GM21526 (cell line): ENCODE measurements at regions not wholly inside any gene's neighbourhood (a gene's known extent, or its start where the extent isn't known, plus 50 kb on each side); places are given as distances from the start of the nearest gene placed in this dataset.

ENCODE experiments used
- ATAC-seq: cut with Tn5 transposase; IDR thresholded peaks from one replicate; pipeline ENCODE4 v1.9.1; 2021; ENCODE audit warnings: moderate library complexity; ENCODE audit not compliant: unreplicated experiment, low FRiP score

DNA sequence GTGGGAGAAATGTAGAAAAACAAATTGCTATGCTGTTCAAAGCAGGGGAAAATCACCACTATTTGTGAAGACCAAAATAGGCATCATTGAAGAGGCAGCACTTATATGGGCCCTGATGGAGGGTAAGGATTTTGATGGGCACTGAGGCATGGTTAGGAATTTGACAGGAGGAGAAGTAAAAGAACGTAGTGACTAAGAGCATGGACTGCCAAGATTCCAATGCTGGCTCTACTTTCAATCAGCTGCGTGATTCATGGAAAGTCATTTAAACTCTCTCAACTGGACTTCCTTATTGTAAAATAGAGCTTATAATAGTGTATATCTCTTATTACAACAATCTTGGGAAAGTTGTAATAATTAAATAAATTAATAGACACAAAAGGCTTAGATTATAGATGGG is 267.7 kb upstream of the G2E3 start:
- ATAC-seq: no peak

DNA sequence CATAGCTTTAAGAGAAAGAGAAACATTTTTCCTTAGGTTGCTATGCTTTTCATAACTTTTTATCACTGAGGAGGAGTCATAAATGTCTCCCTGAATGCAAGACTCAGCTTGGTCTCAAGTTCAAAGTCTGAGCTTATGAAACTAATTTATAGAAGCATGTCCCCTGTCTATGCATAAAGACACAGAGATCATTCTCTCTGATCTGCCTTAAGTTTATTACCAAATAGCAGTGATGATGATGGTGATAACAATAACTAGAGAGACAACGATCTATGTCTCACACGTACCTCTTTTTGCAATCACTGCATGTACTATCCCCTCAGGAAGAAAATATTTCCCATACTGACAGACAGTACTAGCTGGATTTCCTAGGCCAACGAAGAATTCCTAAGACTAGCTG is 266.4 kb upstream of the G2E3 start:
- ATAC-seq: no peak

DNA sequence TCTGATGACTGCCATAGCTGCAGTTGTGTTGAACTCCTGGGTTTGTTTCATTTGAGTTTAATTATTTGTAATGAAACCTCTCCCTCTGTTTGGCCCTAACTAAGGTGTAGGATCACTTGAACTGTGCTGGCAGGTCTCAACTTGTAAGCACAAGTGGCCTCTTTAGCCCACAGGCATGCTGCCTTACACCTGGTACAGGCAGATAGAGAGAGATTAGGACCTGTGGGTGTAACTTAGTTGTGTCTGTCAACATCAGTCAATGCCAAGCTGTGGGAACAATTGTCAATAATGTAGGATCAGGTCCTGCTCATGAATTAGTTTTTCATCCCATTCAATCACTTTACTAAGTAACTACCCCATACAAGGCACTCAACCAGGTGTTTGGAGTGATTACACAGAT is 263.0 kb upstream of the G2E3 start:
- no peak for ATAC-seq

DNA sequence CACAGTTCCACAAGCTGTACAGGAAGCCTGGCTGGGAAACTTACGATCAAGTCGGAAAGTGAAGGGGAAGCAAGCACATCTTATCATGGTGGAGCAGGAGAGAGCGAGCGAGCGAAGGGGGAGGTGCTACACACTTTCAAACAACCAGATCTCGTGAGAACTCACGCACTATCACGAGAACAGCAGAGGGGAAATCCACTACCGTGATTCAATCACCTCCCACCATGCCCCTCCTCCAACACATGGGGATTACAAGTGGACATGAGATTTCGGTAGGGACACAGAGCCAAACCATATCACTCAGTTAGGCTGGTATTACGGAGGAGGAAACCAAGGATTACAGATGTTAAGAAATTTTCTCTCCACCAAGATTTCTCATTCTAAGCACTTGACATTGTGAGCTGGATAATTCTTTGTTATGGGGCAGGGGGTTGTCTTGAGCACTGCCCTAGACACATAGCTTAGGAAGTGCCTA is 262.0 kb upstream of the G2E3 start:
- ATAC-seq: no peak

DNA sequence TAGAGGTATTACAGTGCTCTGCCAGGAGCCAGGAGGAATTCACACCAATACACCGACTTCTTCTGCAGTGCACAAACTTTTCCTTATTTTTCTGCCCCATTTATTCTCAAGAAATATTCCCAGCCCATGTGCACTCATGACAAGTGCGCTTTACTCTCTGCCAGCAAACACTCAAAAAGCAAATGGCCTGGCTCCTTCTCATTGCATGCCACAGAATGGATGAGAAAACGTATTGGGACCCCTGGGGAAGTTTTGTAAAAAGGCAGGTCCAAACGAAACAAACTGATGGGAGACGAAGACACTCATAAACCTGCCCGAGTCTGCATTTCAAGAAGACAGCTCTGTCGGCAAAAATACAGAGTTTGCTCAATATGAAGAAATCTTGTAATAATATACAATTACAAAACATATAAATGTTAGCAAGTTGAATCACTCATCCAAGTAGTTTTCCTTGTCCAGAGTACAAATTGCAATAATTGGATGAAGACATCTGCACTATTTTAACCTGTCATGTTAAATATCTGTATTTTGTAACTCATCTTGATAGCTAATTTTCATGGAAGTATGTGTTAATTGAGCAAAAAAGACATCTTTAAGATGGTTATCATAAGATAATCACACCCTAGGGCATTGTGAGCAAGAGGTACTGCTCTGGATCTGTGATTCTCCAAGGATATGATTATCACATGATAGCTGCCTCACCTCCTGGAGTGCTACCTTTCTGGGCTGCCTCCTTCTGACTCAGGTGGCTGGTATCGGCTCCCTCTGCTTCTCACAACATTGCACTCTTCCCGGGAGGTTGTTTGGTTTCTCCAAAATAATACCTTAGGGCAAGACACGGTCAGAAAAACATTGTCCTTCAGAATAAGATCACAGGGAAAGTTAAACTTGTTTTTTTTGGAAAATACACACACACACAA is 260.8 kb upstream of the G2E3 start:
- ATAC-seq: no peak

- ATAC-seq: no peak
These were observed 259.0 kb upstream of the G2E3 start for GRCh38 chr14:30299915-30300314.

DNA sequence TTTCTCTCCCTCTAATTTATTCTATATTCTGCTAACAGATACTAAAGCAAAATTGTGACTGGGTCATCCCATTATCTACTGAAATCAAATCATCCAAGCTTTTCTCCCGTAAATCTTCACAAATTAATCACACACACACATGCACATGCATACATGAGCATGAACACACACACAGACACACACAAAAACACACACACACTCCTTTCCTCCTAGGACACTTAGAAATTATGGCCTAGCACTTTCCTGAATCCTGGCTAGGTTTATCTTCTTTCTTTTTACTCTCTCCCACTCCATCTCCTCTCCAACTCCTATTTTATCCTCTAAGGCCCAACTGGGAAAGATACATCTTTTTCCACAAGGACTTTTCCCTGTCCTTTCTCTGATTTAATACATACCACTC is 255.6 kb upstream of the G2E3 start:
- no peak for ATAC-seq

DNA sequence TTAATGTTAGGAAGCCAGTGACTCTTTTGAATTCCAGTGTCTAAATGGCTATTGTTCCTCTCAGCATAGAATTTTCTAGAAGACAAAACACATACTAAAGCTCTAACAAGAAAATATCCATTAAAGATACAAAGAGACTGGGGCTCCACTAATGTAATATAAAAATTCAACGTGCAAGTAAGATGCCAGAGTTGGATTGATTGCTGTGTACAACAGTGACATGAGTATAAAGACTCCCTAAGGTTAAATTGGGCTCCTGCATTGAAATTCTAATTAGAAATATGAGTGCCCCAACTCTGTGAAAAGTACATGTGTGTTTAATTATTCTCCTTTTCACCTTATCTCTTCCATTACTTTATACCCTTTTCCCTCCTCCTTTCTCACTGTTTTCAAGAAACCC is 253.6 kb upstream of the G2E3 start:
- ATAC-seq: no peak

DNA sequence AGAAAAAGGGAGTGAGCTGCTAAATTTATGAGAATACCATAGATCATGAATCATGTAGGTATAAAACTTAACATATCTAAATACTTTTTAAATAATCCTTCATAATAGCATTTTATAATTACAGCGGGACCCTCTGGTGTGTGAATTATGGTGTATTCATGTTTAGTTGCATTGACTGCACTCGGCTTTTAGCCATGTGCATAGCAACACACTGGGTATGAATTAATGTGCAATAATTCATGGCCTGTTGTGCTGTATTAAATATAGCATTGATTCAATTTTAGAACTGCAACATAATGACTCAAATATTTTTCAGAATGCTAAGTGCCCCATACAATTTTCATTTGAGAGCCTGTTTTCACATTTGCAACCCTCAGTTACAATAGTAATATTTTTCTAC is 249.6 kb upstream of the G2E3 start:
- ATAC-seq: no peak

DNA sequence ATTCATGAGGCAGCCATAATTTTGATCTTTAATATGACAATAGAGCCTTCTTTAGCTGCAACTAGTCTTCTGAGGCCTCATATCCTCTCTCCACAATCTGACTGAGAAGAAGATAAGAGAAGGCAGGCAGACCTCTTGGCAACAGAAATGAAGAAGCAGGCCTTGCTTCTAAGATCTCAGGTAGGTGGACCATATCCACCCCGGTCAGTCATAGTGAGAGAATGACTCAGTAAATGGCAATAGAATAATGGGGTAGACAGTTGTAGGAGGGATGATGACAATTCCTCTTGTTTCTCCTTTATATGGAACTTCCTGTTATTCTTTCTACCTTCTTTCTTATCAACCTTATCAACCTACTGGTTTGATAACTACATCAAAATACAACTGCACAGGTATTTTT is 246.7 kb upstream of the G2E3 start:
- ATAC-seq: peak; percentile 49

DNA sequence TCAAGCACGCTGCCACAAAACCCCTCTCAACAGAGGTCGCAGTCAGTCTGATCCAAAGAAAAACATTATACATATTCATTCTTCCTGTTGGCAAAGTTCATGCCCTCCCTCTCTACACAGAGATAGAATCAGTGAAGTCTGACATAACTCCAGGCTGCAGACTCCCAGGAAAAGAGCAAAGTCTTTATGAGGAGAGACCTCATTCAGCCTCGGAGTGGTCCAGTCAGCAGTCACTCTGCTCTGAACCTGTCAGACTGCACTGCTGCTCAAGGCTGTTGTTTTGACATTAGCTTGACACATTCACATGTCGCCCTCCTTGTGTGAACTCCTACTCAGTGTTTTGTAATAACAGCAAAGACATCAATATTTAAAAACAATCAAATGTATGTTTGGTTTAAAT is 241.2 kb upstream of the G2E3 start:
- ATAC-seq: no peak

DNA sequence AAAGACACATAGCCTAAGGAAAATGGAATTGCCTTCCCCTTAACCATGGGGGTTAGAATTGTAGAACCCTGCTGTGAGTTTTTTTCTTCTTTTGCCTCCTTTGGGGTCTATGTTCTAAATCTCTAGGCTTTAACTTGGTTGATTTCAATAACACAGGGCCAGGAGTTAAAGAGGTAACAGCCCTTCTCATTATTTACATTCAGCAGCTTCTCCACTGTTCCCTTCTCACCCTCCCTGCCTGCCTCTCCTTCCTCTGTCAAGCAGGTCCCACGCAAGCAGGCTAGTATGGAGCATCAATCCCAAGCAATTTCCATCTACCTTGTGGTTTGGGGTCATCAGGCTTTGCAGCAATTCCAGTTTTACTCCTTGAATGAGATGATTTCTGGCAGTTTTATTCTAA is 236.1 kb upstream of the G2E3 start:
- no peak for ATAC-seq

GRCh38 chr14:30330033-30330432 is 228.9 kb upstream of the G2E3 start:
- ATAC-seq: no peak

DNA sequence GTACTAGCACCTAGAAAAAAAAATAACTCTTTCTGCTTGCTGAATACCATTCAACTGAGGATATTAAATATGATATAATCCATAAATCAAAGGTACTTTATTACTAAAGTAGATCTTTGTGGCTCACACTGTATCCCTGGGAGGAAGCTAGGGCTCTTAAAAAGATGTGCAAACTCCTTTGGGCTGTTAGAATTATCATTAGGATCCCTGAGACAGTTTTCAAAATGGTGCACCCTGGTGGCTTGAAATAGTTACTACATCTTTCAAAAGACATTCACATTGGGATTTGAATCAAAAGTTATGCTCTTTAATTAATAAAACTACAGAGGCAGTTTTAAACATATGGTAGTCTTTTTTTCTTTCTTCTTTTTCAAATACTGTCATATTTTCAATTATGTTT is 228.5 kb upstream of the G2E3 start:
- no peak for ATAC-seq

DNA sequence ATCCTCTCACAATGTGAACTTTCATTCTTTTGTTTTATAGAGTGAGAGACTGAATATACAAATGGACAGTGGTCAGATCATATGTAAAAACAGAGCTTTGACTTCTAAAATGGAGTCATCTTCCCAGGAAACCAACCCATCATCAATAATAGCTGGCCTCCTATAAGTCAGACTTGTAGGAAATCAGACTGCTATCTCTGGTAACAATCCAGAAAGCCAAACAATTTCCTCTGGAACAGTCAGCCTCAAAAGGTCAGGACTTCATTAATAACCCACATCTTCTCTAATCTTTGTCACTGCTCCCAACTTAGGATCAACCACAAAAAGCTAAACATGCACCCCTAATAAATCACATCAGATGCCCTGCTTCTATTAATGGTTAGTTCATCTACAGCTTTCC is 227.9 kb upstream of the G2E3 start:
- ATAC-seq: no peak

DNA sequence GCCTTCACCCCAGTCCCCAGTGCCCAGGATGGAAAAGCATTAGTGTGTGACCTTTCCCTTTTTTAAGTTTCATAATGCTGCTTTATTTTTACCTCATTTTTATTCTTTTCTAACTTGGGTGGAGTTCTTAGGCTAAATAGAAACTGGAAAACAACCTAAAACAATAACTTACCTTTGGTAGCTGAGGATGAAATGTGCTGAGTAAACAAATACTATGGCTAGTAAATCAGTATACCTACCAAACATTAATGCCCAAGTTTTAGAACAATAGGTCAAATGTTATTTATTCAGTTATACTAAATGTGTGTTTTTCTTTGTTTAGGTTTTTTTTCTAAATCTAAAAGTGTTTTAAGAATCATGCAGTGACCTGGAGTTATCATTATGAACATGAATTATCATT is 226.6 kb upstream of the G2E3 start:
- no peak for ATAC-seq

DNA sequence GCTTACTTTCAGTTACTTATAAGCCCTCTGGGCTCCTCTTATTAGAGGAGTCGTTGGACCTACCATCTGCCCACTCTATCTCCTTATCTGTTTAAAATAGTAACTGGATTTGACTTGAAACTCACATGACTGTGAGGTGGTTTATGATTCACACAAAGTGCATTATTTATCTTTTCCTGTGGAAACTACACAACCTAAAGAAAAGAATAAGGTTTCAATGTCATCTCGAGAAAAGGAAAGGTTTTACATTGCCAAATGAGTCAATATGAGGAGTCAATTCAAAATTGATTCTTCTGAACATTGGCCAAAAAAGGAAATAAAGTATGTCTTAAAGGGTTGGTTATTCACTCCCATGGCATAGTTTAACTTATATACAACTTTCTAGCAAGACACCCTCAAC is 225.0 kb upstream of the G2E3 start:
- no peak for ATAC-seq

GRCh38 chr14:30337456-30337855 is 221.5 kb upstream of the G2E3 start:
- no peak for ATAC-seq

DNA sequence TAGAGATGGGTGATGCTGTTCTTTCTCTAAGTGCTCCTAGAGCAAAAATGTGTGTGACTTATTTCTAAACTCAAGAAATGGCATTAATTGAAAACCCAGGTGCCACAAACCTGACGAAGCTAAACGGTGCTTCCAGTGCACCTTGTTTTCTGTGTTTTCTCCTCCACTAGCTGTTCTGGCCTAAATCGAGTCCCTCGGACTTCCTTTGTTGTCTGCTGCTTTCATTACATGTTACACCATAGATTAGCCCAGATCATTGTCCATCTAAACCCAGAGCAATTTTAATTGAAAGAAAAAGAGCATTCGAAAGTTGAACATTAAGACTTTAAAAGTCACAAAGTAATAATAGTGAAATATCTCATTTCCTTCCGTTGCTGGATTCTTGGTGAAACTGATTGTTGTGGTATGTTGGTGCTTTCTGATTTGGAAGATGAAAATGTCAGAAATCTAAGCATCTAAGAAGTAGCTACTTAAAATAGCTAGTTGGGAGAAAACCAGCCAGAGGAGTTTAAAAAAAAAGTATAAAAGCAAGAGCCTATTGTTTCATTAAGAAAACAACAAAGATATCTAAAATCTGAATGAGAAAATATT is 219.6 kb upstream of the G2E3 start:
- no peak for ATAC-seq

DNA sequence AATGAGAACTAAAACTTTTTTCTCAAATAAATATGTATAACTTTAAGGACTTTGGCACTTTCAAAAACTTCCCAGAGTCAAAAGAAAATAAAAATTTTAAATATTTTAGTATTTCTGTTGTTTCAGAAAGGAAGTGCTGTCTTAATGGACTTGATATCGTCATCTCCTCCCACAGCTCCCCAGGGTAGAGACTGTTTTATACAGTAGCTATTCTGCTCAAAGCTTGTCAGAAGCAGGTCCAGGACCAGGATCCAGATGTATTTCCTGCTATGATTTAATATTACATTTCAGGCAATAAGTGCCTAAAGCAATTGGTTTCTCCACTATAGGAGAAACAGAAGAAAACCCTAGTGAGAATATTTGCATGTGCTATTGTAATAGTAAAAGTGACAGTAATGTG is 218.5 kb upstream of the G2E3 start:
- ATAC-seq: no peak

- ATAC-seq: no peak
These were observed 213.4 kb upstream of the G2E3 start for GRCh38 chr14:30345511-30345910.

DNA sequence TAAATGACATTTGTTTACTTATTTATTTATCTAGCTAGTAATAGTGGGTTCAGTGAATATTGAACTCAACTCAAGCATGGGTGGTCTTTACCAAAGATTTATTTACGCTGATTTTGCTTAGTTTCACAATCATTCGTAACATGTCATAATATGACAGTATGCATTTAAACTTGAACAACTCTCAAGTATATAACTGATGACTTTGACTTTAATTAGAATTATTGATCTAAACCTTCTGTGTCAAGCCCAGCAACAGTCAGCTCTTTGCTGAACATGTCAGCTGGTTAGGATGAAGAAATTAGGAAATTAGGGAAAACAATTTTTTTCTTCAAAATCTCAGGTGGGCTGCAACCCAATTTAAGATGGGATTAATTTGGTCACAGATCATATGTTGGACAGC is 210.5 kb upstream of the G2E3 start:
- no peak for ATAC-seq
